ENCODE measurements at regions not wholly inside any gene's neighbourhood (a gene's known extent, or its start where the extent isn't known, plus 50 kb on each side); places are given as distances from the start of the nearest gene placed in this dataset.

GRCh38 chr6:4613795-4614194, 162.4 kb upstream of the CDYL start:
- no peak for TF ChIP-seq CTCF (IDR thresholded peaks at IDR 0.05)
- TF ChIP-seq EP300 (IDR thresholded peaks at IDR 0.05) = no peak

Measured in sigmoid colon (tissue), 4 donors.